Embryonic facial prominence (tissue), 1 donor: ENCODE measurements at regions not wholly inside any gene's neighbourhood (a gene's known extent, or its start where the extent isn't known, plus 50 kb on each side); places are given as distances from the start of the nearest gene placed in this dataset.
A peak's percentile ranks its signal among the peaks of the same experiment; 100 is the strongest.
"Not testable (repeated sequence)": the region's sequence is repeated elsewhere in the genome, so short reads cannot be mapped to it uniquely, and the experiment has no call there.

Experiments
- DNase-seq: peaks from one replicate; pipeline ENCODE4 v3.0.0-alpha.2; 2016; ENCODE audit errors: extremely low spot score

DNA sequence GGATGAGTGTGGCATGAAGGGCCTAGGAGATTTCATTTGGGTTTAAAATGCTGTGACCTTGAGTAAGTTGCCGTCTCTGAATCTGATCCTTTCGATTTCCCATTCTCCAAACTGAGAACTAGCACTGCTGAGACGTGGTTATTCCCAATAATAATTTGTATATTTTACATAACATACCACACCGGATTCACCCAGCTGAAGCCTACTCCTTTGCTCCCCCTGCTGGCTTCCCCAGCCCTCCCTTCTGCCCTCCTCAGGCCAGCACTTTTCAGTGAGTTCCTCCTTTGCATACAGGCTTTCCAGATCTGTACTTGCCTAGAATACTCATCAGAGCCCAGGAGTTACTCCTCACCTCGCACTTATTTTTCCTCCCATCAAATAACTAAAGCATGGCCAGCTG lies 255.1 kb downstream of the OR4F29 start:
- not testable (repeated sequence) for DNase-seq

DNA sequence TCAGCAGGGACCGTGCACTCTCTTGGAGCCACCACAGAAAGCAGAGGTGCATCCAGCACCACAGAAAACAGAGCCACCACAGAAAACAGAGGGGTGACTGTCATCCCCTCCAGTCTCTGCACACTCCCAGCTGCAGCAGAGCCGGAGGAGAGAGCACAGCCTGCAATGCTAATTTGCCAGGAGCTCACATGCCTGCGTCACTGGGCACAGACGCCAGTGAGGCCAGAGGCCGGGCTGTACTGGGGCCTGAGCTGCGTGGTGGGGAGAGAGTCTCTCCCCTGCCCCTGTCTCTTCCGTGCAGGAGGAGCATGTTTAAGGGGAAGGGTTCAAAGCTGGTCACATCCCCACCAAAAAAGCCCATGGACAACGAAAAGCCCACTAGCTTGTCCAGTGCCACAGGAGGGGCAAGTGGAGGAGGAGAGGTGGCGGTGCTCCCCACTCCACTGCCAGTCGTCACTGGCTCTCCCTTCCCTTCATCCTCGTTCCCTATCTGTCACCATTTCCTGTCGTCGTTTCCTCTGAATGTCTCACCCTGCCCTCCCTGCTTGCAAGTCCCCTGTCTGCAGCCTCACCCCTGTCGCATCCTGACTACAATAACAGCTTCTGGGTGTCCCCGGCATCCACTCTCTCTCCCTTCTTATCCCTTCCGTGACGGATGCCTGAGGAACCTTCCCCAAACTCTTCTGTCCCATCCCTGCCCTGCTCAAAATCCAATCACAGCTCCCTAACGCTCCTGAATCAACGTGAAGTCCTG lies 260.0 kb downstream of the OR4F29 start:
- DNase-seq, result not testable (repeated sequence)

DNA sequence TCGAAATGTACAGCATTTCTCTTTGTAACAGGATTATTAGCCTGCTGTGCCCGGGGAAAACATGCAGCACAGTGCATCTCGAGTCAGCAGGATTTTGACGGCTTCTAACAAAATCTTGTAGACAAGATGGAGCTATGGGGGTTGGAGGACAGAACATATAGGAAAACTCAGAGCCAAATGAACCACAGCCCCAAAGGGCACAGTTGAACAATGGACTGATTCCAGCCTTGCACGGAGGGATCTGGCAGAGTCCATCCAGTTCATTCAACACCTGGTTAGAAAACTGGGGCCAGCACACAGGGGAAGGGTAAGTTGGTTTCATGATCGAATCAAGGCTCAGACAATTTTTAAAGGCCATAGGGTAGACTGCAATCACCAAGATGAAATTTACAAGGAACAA lies 260.8 kb downstream of the OR4F29 start:
- not testable (repeated sequence) for DNase-seq

DNA sequence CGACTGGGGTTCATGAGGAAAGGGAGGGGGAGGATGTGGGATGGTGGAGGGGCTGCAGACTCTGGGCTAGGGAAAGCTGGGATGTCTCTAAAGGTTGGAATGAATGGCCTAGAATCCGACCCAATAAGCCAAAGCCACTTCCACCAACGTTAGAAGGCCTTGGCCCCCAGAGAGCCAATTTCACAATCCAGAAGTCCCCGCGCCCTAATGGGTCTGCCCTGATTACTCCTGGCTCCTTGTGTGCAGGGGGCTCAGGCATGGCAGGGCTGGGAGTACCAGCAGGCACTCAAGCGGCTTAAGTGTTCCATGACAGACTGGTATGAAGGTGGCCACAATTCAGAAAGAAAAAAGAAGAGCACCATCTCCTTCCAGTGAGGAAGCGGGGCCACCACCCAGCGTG lies 261.6 kb downstream of the OR4F29 start:
- not testable (repeated sequence) for DNase-seq

DNA sequence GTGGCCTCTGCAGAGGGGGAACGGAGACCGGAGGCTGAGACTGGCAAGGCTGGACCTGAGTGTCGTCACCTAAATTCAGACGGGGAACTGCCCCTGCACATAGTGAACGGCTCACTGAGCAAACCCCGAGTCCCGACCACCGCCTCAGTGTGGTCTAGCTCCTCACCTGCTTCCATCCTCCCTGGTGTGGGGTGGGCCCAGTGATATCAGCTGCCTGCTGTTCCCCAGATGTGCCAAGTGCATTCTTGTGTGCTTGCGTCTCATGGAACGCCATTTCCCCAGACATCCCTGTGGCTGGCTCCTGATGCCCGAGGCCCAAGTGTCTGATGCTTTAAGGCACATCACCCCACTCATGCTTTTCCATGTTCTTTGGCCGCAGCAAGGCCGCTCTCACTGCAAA lies 262.2 kb downstream of the OR4F29 start:
- not testable (repeated sequence) for DNase-seq

DNA sequence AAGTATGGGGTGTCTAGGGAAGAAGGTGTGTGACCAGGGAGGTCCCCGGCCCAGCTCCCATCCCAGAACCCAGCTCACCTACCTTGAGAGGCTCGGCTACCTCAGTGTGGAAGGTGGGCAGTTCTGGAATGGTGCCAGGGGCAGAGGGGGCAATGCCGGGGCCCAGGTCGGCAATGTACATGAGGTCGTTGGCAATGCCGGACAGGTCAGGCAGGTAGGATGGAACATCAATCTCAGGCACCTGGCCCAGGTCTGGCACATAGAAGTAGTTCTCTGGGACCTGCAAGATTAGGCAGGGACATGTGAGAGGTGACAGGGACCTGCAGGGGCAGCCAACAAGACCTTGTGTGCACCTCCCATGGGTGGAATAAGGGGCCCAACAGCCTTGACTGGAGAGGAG lies 264.2 kb downstream of the OR4F29 start:
- DNase-seq, result not testable (repeated sequence)

DNA sequence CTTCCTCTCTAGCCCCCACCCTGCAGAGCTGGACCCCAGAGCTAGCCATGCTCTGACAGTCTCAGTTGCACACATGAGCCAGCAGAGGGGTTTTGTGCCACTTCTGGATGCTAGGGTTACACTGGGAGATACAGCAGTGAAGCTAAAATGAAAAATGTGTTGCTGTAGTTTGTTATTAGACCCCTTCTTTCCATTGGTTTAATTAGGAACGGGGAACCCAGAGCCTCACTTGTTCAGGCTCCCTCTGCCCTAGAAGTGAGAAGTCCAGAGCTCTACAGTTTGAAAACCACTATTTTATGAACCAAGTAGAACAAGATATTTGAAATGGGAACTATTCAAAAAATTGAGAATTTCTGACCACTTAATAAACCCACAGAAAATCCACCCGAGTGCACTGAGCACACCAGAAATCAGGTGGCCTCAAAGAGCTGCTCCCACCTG lies 264.8 kb downstream of the OR4F29 start:
- not testable (repeated sequence) for DNase-seq

DNA sequence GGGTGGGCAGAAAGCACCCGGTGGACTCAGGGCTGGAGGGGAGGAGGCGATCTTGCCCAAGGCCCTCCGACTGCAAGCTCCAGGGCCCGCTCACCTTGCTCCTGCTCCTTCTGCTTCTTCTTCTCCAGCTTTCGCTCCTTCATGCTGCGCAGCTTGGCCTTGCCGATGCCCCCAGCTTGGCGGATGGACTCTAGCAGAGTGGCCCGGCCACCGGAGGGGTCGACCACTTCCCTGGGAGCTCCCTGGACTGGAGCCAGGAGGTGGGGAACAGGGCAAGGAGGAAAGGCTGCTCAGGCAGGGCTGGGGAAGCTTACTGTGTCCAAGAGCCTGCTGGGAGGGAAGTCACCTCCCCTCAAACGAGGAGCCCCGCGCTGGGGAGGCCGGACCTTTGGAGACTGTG lies 265.3 kb downstream of the OR4F29 start:
- not testable (repeated sequence) for DNase-seq

DNA sequence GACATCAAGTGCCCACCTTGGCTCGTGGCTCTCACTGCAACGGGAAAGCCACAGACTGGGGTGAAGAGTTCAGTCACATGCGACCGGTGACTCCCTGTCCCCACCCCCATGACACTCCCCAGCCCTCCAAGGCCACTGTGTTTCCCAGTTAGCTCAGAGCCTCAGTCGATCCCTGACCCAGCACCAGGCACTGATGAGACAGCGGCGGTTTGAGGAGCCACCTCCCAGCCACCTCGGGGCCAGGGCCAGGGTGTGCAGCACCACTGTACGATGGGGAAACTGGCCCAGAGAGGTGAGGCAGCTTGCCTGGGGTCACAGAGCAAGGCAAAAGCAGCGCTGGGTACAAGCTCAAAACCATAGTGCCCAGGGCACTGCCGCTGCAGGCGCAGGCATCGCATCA lies 266.0 kb downstream of the OR4F29 start:
- not testable (repeated sequence) for DNase-seq

DNA sequence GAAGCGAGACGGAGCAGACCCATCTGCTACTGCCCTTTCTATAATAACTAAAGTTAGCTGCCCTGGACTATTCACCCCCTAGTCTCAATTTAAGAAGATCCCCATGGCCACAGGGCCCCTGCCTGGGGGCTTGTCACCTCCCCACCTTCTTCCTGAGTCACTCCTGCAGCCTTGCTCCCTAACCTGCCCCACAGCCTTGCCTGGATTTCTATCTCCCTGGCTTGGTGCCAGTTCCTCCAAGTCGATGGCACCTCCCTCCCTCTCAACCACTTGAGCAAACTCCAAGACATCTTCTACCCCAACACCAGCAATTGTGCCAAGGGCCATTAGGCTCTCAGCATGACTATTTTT lies 267.2 kb downstream of the OR4F29 start:
- not testable (repeated sequence) for DNase-seq

DNA sequence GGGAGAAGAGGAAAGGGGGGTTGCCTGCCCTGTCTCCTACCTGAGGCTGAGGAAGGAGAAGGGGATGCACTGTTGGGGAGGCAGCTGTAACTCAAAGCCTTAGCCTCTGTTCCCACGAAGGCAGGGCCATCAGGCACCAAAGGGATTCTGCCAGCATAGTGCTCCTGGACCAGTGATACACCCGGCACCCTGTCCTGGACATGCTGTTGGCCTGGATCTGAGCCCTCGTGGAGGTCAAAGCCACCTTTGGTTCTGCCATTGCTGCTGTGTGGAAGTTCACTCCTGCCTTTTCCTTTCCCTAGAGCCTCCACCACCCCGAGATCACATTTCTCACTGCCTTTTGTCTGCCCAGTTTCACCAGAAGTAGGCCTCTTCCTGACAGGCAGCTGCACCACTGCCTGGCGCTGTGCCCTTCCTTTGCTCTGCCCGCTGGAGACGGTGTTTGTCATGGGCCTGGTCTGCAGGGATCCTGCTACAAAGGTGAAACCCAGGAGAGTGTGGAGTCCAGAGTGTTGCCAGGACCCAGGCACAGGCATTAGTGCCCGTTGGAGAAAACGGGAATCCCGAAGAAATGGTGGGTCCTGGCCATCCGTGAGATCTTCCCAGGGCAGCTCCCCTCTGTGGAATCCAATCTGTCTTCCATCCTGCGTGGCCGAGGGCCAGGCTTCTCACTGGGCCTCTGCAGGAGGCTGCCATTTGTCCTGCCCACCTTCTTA lies 267.7 kb downstream of the OR4F29 start:
- not testable (repeated sequence) for DNase-seq

DNA sequence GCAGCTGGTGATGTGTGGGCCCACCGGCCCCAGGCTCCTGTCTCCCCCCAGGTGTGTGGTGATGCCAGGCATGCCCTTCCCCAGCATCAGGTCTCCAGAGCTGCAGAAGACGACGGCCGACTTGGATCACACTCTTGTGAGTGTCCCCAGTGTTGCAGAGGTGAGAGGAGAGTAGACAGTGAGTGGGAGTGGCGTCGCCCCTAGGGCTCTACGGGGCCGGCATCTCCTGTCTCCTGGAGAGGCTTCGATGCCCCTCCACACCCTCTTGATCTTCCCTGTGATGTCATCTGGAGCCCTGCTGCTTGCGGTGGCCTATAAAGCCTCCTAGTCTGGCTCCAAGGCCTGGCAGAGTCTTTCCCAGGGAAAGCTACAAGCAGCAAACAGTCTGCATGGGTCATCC lies 268.4 kb downstream of the OR4F29 start:
- DNase-seq, result not testable (repeated sequence)

DNA sequence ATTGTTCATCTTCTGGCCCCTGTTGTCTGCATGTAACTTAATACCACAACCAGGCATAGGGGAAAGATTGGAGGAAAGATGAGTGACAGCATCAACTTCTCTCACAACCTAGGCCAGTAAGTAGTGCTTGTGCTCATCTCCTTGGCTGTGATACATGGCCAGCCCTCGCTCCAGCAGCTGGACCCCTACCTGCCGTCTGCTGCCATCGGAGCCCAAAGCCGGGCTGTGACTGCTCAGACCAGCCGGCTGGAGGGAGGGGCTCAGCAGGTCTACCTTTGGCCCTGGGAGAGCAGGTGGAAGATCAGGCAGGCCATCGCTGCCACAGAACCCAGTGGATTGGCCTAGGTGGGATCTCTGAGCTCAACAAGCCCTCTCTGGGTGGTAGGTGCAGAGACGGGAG lies 268.8 kb downstream of the OR4F29 start:
- DNase-seq, result not testable (repeated sequence)

DNA sequence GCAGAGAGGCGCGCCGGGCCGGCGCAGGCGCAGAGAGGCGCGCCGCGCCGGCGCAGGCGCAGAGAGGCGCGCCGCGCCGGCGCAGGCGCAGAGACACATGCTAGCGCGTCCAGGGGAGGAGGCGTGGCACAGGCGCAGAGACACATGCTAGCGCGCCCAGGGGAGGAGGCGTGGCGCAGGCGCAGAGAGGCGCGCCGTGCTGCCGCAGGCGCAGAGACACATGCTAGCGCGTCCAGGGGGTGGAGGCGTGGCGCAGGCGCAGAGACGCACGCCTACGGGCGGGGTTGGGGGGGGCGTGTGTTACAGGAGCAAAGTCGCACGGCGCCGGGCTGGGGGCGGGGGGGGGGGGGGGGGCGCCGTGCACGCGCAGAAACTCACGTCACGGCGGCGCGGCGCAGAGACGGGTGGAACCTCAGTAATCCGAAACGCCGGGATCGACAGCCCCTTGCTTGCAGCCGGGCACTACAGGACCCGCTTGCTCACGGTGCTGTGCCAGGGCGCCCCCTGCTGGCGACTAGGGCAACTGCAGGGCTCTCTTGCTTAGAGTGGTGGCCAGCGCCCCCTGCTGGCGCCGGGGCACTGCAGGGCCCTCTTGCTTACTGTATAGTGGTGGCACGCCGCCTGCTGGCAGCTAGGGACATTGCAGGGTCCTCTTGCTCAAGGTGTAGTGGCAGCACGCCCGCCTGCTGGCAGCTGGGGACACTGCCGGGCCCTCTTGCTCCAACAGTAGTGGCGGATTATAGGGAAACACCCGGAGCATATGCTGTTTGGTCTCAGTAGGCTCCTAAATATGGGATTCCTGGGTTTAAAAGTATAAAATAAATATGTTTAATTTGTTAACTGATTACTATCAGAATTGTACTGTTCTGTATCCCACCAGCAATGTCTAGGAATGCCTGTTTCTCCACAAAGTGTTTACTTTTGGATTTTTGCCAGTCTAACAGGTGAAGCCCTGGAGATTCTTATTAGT lies 269.9 kb downstream of the OR4F29 start:
- peak; percentile 5 for DNase-seq

DNA sequence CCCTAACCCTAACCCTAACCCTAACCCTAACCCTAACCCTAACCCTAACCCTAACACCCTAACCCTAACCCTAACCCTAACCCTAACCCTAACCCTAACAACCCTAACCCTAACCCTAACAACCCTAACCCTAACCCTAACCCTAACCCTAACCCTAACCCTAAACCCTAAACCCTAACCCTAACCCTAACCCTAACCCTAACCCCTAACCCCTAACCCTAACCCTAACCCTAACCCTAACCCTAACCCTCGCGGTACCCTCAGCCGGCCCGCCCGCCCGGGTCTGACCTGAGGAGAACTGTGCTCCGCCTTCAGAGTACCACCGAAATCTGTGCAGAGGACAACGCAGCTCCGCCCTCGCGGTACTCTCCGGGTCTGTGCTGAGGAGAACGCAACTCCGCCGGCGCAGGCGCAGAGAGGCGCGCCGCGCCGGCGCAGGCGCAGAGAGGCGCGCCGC lies 270.7 kb downstream of the OR4F29 start:
- not testable (repeated sequence) for DNase-seq

DNA sequence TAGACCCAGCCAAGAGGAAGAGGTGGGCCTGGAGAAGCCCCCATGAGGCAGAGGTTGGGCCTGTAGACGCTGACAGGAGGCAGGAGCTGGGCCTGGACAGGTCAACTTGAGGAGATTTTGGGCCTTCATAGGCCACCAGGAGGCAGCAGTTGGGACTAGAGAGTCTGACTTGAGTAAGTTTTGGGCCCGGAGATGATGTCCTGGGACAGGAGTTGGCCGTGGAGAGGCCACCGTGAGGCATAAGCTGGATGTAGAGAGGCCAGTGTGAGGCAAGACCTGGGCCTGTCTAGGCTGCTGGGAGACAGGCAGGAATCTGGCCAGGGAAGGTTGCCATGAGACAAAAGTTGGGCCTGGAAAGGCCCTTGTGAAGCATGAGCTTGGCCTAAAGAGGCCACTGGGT lies 312.6 kb downstream of the OR4F29 start:
- not testable (repeated sequence) for DNase-seq

DNA sequence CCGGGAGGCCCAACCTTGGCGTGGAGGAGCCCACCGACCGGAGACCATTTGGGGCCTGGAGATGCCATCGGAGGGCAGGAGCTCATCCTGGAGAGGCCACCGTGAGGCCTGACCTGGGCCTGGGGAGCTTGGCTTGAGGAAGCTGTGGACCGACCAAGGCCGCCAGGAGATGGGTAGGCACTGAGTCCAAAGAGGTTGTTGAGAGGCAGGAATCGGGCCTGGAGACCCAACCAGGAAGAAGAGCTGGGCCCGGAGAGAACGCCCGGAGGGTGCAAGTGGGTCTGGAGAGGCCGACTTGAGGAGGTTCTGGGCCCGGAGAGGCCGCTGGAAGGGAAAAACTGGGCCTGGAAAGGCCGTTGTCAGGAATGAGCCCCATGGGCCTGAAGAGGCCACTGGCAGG lies 313.8 kb downstream of the OR4F29 start:
- not testable (repeated sequence) for DNase-seq

DNA sequence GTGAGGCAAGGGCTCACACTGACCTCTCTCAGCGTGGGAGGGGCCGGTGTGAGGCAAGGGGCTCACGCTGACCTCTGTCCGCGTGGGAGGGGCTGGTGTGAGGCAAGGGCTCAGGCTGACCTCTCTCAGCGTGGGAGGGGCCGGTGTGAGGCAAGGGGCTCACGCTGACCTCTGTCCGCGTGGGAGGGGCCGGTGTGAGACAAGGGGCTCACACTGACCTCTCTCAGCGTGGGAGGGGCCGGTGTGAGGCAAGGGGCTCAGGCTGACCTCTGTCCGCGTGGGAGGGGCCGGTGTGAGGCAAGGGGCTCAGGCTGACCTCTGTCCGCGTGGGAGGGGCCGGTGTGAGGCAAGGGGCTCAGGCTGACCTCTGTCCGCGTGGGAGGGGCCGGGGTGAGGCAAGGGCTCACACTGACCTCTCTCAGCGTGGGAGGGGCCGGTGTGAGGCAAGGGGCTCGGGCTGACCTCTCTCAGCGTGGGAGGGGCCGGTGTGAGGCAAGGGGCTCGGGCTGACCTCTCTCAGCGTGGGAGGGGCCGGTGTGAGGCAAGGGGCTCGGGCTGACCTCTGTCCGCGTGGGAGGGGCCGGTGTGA lies 315.0 kb downstream of the OR4F29 start:
- not testable (repeated sequence) for DNase-seq

DNA sequence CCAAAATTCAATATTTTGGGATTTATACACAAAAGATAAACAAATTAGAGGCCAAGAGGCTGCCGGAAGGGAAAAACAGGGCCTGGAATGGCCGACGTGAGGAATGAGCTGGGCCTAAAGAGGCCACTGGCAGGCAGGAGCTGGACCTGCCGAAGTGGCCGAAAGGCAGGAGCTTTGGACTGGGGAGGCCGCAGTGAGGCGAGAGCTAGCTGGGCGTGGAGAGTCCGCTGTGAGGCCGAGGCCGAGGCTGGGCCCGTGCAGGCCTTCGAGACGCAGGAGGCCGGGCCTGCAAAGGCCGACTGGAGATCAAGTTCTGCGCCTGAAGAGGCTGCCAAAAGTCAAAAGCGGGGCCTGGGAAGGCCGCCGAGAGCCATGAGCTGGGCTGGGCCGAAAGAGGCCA lies 316.5 kb downstream of the OR4F29 start:
- DNase-seq, result not testable (repeated sequence)

DNA sequence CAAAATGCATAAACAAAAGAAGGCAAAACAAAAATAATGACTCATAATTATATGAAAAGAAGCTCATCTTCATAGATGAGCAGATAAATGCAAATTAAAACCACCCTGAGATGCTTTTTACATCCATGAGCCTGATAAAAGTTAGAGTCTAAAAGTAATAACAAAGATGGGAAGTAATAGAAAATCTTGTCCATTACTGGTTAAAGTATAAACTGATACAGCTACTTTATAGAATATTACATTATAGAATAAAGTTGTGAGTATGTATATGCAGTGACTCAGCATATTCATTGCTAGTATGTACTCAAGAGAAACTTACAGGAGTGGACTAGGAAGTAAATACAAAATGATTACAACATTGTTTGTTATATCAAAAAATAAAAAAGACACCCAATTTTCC lies 333.0 kb downstream of the OR4F29 start:
- DNase-seq, result not testable (repeated sequence)

DNA sequence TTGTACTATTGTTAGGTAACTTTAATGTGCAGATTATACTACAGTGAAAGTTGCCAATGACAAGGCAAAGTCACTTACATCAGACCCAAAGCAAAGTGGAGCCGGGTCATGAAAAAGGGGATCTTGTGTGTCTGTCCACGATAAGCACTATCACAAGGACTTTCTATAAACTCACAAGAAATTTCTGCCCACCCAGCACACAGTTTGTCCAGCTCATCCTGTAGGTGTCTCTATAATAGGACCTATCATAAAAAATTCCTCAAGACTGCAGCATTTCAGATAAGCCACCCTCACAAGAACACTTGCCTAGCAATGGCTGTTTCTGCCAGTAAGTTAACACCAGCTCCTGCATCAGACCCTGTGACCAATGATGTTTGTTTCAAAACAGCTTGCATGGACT lies 335.9 kb downstream of the OR4F29 start:
- DNase-seq, result not testable (repeated sequence)
